ENCODE measurements at regions not wholly inside any gene's neighbourhood (a gene's known extent, or its start where the extent isn't known, plus 50 kb on each side); places are given as distances from the start of the nearest gene placed in this dataset.

DNA sequence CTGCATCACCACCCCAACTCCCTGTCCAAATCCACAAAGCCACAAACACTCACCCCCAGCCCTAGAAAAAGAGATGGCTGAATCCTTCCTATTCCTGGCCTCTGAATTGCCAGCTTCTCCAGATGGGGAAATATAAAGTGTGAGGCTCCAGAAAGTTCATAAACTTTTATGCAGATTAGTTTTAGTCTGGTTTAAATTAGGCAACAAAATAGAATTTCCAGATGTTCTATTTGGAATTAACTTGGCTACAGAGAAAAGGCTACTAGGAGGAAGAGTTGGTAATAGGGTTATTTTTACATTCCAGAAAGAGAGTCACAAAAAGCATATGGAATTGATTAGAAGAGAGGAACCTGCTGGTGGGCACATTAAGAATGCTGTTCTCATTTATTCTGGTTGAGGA is 56.0 kb downstream of the EN1 start:
- no peak overlapping the region for H3K4me3 Mint-ChIP-seq
- ChIA-PET CTCF (interaction anchor here (1.2 kb wide), 1 partner anchor 90 kb away, joined by 3 read pairs; no protein-coding TSS in a partner anchor), POLR2A (no interaction called here)
- DNase-seq (ENCODE audit: low spot score) (no peak), ATAC-seq (no peak)
- TF ChIP-seq ATF1 (CRISPR knock-in tag; IDR thresholded peaks at IDR 0.05): no peak
- TF ChIP-seq HMGA2 (CRISPR knock-in tag; IDR thresholded peaks at IDR 0.05): no peak
- TF ChIP-seq, protein P1, sequence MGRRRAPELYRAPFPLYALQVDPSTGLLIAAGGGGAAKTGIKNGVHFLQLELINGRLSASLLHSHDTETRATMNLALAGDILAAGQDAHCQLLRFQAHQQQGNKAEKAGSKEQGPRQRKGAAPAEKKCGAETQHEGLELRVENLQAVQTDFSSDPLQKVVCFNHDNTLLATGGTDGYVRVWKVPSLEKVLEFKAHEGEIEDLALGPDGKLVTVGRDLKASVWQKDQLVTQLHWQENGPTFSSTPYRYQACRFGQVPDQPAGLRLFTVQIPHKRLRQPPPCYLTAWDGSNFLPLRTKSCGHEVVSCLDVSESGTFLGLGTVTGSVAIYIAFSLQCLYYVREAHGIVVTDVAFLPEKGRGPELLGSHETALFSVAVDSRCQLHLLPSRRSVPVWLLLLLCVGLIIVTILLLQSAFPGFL (CRISPR knock-in tag; IDR thresholded peaks at IDR 0.05; ENCODE audit: borderline replicate concordance): no peak
- TF ChIP-seq, protein P2, sequence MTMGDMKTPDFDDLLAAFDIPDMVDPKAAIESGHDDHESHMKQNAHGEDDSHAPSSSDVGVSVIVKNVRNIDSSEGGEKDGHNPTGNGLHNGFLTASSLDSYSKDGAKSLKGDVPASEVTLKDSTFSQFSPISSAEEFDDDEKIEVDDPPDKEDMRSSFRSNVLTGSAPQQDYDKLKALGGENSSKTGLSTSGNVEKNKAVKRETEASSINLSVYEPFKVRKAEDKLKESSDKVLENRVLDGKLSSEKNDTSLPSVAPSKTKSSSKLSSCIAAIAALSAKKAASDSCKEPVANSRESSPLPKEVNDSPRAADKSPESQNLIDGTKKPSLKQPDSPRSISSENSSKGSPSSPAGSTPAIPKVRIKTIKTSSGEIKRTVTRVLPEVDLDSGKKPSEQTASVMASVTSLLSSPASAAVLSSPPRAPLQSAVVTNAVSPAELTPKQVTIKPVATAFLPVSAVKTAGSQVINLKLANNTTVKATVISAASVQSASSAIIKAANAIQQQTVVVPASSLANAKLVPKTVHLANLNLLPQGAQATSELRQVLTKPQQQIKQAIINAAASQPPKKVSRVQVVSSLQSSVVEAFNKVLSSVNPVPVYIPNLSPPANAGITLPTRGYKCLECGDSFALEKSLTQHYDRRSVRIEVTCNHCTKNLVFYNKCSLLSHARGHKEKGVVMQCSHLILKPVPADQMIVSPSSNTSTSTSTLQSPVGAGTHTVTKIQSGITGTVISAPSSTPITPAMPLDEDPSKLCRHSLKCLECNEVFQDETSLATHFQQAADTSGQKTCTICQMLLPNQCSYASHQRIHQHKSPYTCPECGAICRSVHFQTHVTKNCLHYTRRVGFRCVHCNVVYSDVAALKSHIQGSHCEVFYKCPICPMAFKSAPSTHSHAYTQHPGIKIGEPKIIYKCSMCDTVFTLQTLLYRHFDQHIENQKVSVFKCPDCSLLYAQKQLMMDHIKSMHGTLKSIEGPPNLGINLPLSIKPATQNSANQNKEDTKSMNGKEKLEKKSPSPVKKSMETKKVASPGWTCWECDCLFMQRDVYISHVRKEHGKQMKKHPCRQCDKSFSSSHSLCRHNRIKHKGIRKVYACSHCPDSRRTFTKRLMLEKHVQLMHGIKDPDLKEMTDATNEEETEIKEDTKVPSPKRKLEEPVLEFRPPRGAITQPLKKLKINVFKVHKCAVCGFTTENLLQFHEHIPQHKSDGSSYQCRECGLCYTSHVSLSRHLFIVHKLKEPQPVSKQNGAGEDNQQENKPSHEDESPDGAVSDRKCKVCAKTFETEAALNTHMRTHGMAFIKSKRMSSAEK (CRISPR knock-in tag; IDR thresholded peaks at IDR 0.05; ENCODE audit: borderline replicate concordance): no peak
- no peak for TF ChIP-seq CBFB (CRISPR knock-in tag; IDR thresholded peaks at IDR 0.05; ENCODE audit: low read depth)
- no peak for TF ChIP-seq RORB (CRISPR knock-in tag; IDR thresholded peaks at IDR 0.05)
- TF ChIP-seq SMAD3 (CRISPR knock-in tag; IDR thresholded peaks at IDR 0.05; ENCODE audit: borderline replicate concordance): no peak
- no peak for TF ChIP-seq FOXJ3 (CRISPR knock-in tag; IDR thresholded peaks at IDR 0.05; ENCODE audit: borderline replicate concordance)
- TF ChIP-seq, protein P3, sequence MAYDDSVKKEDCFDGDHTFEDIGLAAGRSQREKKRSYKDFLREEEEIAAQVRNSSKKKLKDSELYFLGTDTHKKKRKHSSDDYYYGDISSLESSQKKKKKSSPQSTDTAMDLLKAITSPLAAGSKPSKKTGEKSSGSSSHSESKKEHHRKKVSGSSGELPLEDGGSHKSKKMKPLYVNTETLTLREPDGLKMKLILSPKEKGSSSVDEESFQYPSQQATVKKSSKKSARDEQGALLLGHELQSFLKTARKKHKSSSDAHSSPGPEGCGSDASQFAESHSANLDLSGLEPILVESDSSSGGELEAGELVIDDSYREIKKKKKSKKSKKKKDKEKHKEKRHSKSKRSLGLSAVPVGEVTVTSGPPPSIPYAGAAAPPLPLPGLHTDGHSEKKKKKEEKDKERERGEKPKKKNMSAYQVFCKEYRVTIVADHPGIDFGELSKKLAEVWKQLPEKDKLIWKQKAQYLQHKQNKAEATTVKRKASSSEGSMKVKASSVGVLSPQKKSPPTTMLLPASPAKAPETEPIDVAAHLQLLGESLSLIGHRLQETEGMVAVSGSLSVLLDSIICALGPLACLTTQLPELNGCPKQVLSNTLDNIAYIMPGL (CRISPR knock-in tag; IDR thresholded peaks at IDR 0.05): no peak
- TF ChIP-seq EMX1 (CRISPR knock-in tag; IDR thresholded peaks at IDR 0.05): no peak
- TF ChIP-seq, protein P4, sequence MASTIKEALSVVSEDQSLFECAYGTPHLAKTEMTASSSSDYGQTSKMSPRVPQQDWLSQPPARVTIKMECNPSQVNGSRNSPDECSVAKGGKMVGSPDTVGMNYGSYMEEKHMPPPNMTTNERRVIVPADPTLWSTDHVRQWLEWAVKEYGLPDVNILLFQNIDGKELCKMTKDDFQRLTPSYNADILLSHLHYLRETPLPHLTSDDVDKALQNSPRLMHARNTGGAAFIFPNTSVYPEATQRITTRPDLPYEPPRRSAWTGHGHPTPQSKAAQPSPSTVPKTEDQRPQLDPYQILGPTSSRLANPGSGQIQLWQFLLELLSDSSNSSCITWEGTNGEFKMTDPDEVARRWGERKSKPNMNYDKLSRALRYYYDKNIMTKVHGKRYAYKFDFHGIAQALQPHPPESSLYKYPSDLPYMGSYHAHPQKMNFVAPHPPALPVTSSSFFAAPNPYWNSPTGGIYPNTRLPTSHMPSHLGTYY (CRISPR knock-in tag; IDR thresholded peaks at IDR 0.05): no peak
- no peak for TF ChIP-seq CREM (CRISPR knock-in tag; IDR thresholded peaks at IDR 0.05)
- no peak for TF ChIP-seq SP1 (CRISPR knock-in tag; conservative IDR thresholded peaks at IDR 0.05)
- no peak for TF ChIP-seq ZNF416 (CRISPR knock-in tag; IDR thresholded peaks at IDR 0.05)
- TF ChIP-seq, protein P5, sequence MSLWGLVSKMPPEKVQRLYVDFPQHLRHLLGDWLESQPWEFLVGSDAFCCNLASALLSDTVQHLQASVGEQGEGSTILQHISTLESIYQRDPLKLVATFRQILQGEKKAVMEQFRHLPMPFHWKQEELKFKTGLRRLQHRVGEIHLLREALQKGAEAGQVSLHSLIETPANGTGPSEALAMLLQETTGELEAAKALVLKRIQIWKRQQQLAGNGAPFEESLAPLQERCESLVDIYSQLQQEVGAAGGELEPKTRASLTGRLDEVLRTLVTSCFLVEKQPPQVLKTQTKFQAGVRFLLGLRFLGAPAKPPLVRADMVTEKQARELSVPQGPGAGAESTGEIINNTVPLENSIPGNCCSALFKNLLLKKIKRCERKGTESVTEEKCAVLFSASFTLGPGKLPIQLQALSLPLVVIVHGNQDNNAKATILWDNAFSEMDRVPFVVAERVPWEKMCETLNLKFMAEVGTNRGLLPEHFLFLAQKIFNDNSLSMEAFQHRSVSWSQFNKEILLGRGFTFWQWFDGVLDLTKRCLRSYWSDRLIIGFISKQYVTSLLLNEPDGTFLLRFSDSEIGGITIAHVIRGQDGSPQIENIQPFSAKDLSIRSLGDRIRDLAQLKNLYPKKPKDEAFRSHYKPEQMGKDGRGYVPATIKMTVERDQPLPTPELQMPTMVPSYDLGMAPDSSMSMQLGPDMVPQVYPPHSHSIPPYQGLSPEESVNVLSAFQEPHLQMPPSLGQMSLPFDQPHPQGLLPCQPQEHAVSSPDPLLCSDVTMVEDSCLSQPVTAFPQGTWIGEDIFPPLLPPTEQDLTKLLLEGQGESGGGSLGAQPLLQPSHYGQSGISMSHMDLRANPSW (CRISPR knock-in tag; conservative IDR thresholded peaks at IDR 0.05; ENCODE audit: low read depth): no peak
- H3K9me3 Mint-ChIP-seq: no peaks in the 10 kb centered on the region
- H3K4me1 Mint-ChIP-seq: peaks cover 13% of the 10 kb centered on the region
- no peaks in the 10 kb centered on the region for H3K36me3 Mint-ChIP-seq
- H3K27me3 Mint-ChIP-seq (ENCODE audit: low read depth): peaks cover 25% of the 10 kb centered on the region
- no peak overlapping the region for H3K27ac Mint-ChIP-seq

DNA sequence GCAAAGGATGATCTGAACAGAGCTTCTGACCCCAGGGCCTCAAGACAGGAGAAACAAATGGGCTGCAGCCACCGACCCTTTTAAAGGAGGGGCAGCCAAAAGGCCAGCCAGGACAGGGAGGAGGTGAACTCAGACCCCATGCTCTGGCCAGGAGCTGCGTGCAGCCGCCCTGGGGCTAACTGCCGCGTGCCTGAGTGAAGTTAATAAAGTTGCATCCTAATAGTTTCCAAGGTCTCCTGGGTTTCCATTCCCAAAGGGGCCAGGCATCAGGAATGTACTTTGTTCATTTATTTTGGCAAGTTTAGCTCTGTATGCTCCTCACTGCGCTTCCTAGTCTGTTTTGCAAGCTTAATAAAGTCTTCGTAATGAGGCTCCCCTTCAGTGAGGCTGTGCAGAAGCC is 60.7 kb downstream of the EN1 start:
- ChIA-PET CTCF (no interaction called here), POLR2A (no interaction called here)
- peaks cover 8% of the 10 kb centered on the region for H3K4me1 Mint-ChIP-seq
- no peak for ATAC-seq
- no peak for DNase-seq (ENCODE audit: low spot score)
- H3K36me3 Mint-ChIP-seq: no peaks in the 10 kb centered on the region
- H3K9me3 Mint-ChIP-seq: no peaks in the 10 kb centered on the region
- H3K27me3 Mint-ChIP-seq (ENCODE audit: low read depth): peaks cover 15% of the 10 kb centered on the region
- H3K4me3 Mint-ChIP-seq: no peak overlapping the region
- H3K27ac Mint-ChIP-seq: no peak overlapping the region
- TF ChIP-seq, protein P6, sequence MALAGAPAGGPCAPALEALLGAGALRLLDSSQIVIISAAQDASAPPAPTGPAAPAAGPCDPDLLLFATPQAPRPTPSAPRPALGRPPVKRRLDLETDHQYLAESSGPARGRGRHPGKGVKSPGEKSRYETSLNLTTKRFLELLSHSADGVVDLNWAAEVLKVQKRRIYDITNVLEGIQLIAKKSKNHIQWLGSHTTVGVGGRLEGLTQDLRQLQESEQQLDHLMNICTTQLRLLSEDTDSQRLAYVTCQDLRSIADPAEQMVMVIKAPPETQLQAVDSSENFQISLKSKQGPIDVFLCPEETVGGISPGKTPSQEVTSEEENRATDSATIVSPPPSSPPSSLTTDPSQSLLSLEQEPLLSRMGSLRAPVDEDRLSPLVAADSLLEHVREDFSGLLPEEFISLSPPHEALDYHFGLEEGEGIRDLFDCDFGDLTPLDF (CRISPR knock-in tag; IDR thresholded peaks at IDR 0.05): no peak
- TF ChIP-seq, protein P7, sequence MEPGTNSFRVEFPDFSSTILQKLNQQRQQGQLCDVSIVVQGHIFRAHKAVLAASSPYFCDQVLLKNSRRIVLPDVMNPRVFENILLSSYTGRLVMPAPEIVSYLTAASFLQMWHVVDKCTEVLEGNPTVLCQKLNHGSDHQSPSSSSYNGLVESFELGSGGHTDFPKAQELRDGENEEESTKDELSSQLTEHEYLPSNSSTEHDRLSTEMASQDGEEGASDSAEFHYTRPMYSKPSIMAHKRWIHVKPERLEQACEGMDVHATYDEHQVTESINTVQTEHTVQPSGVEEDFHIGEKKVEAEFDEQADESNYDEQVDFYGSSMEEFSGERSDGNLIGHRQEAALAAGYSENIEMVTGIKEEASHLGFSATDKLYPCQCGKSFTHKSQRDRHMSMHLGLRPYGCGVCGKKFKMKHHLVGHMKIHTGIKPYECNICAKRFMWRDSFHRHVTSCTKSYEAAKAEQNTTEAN (CRISPR knock-in tag; IDR thresholded peaks at IDR 0.05): no peak
- TF ChIP-seq RELA (CRISPR knock-in tag; IDR thresholded peaks at IDR 0.05; ENCODE audit: borderline replicate concordance) (no peak), ESRRA (CRISPR knock-in tag; IDR thresholded peaks at IDR 0.05; ENCODE audit: borderline replicate concordance) (no peak), IRF2 (CRISPR knock-in tag; IDR thresholded peaks at IDR 0.05; ENCODE audit: borderline replicate concordance, low read depth) (no peak), RORB (CRISPR knock-in tag; IDR thresholded peaks at IDR 0.05) (no peak), GRHL2 (CRISPR knock-in tag; IDR thresholded peaks at IDR 0.05; ENCODE audit: insufficient replicate concordance, severe bottlenecking) (no peak)
- TF ChIP-seq, protein P1 (CRISPR knock-in tag; IDR thresholded peaks at IDR 0.05; ENCODE audit: borderline replicate concordance): no peak

All from WTC11 (cell line).